Activated naive CD4-positive, alpha-beta T cell treated with anti-CD3 and anti-CD28 coated beads, Interleukin-2, amount 50 U/mL, for 72 hours (primary cell): ENCODE measurements at regions not wholly inside any gene's neighbourhood (a gene's known extent, or its start where the extent isn't known, plus 50 kb on each side); places are given as distances from the start of the nearest gene placed in this dataset.

Source experiments
- ATAC-seq, 2 donors: fragments of 150-1000 bp; cut with Tn5 transposase; 2 replicates each; pipeline ENCODE4 v1.10.0; 2021; ENCODE audit warnings: mild to moderate bottlenecking in 2 of 2, moderate library complexity in 2 of 2
- DNase-seq, 2 donors: peaks; one replicate each; pipeline ENCODE4 v3.0.0; 2021 to 2022; ENCODE audit warnings: low spot score in 2 of 2
- H3K27ac Mint-ChIP-seq, 2 donors: one replicate each; pipeline ENCODE4 v1.8.0; 2022; ENCODE audit warnings: mild to moderate bottlenecking in 2 of 2, mixed read lengths in 2 of 2
- H3K36me3 Mint-ChIP-seq, 2 donors: one replicate each; pipeline ENCODE4 v1.8.0; 2022; ENCODE audit warnings: mixed read lengths in 2 of 2
- H3K9me3 Mint-ChIP-seq, 2 donors: one replicate each; pipeline ENCODE4 v1.8.0; 2022; ENCODE audit warnings: mixed read lengths in 2 of 2

- peaks cover 0 to 4% of the 10 kb centered on the region in 2 donors for H3K9me3 Mint-ChIP-seq
- DNase-seq = no peak
- ATAC-seq = no peak
- no peak overlapping the region for H3K27ac Mint-ChIP-seq
- H3K36me3 Mint-ChIP-seq = no peaks in the 10 kb centered on the region
Observed at GRCh38 chr2:200144571-200144970, 161.9 kb upstream of the SPATS2L start.

- Mint-ChIP-seq H3K36me3 (peaks cover 0 to 7% of the 10 kb centered on the region in 2 donors), H3K9me3 (peaks cover 11 to 16% of the 10 kb centered on the region in 2 donors), H3K27ac (no peak overlapping the region)
- ATAC-seq = no peak
- DNase-seq = no peak
Observed at GRCh38 chr2:200146501-200146900, 160.0 kb upstream of the SPATS2L start.

GRCh38 chr2:200147371-200147770 lies 159.1 kb upstream of the SPATS2L start:
- DNase-seq = no peak
- H3K36me3 Mint-ChIP-seq = peaks cover 0 to 11% of the 10 kb centered on the region in 2 donors
- no peak overlapping the region for H3K27ac Mint-ChIP-seq
- peaks cover 12 to 17% of the 10 kb centered on the region in 2 donors for H3K9me3 Mint-ChIP-seq
- no peak for ATAC-seq

- Mint-ChIP-seq H3K9me3 (peaks cover 19 to 24% of the 10 kb centered on the region in 2 donors), H3K36me3 (peaks cover 0 to 16% of the 10 kb centered on the region in 2 donors), H3K27ac (no peak overlapping the region)
- ATAC-seq (no peak), DNase-seq (no peak)
Observed at GRCh38 chr2:200148366-200148765, 158.1 kb upstream of the SPATS2L start.

- no peak overlapping the region for H3K27ac Mint-ChIP-seq
- no peak for ATAC-seq
- H3K9me3 Mint-ChIP-seq = peaks cover 19 to 20% of the 10 kb centered on the region in 2 donors
- peaks cover 0 to 16% of the 10 kb centered on the region in 2 donors for H3K36me3 Mint-ChIP-seq
- DNase-seq = no peak
Observed at GRCh38 chr2:200150411-200151086, 155.9 kb upstream of the SPATS2L start.

GRCh38 chr2:200155652-200156051 lies 150.8 kb upstream of the SPATS2L start:
- Mint-ChIP-seq H3K27ac (no peak overlapping the region), H3K36me3 (peaks cover 0 to 10% of the 10 kb centered on the region in 2 donors)

GRCh38 chr2:200156166-200156835 lies 150.2 kb upstream of the SPATS2L start:
- H3K9me3 Mint-ChIP-seq = peaks cover 7 to 8% of the 10 kb centered on the region in 2 donors
- no peak overlapping the region for H3K27ac Mint-ChIP-seq
- DNase-seq (no peak), ATAC-seq (no peak)
- H3K36me3 Mint-ChIP-seq = peaks cover 0 to 10% of the 10 kb centered on the region in 2 donors

More at GRCh38 chr2:200155652-200156051, 150.8 kb upstream of the SPATS2L start:
- no peak for DNase-seq
- no peak for ATAC-seq
- H3K9me3 Mint-ChIP-seq = peaks cover 11 to 12% of the 10 kb centered on the region in 2 donors

GRCh38 chr2:200158647-200159356 lies 147.7 kb upstream of the SPATS2L start:
- no peaks in the 10 kb centered on the region for H3K36me3 Mint-ChIP-seq

GRCh38 chr2:200159357-200159707 lies 147.2 kb upstream of the SPATS2L start:
- no peak for ATAC-seq
- Mint-ChIP-seq H3K27ac (no peak overlapping the region), H3K9me3 (no peaks in the 10 kb centered on the region)

More at GRCh38 chr2:200158647-200159356, 147.7 kb upstream of the SPATS2L start:
- Mint-ChIP-seq H3K9me3 (no peaks in the 10 kb centered on the region), H3K27ac (no peak overlapping the region)
- ATAC-seq (no peak), DNase-seq (no peak)

GRCh38 chr2:200159829-200160781 lies 146.4 kb upstream of the SPATS2L start:
- Mint-ChIP-seq H3K27ac (no peak overlapping the region), H3K36me3 (no peaks in the 10 kb centered on the region), H3K9me3 (no peaks in the 10 kb centered on the region)
- DNase-seq (no peak), ATAC-seq (no peak)

More at GRCh38 chr2:200159357-200159707, 147.2 kb upstream of the SPATS2L start:
- H3K36me3 Mint-ChIP-seq = no peaks in the 10 kb centered on the region
- DNase-seq = no peak

GRCh38 chr2:200161458-200161857 lies 145.0 kb upstream of the SPATS2L start:
- DNase-seq (no peak), ATAC-seq (no peak)
- peaks cover 5% of the 10 kb centered on the region in 2 donors for H3K9me3 Mint-ChIP-seq
- H3K36me3 Mint-ChIP-seq = peaks cover 0 to 6% of the 10 kb centered on the region in 2 donors
- no peak overlapping the region for H3K27ac Mint-ChIP-seq

GRCh38 chr2:200165687-200166086 lies 140.8 kb upstream of the SPATS2L start:
- DNase-seq = no peak
- Mint-ChIP-seq H3K36me3 (peaks cover 0 to 6% of the 10 kb centered on the region in 2 donors), H3K9me3 (peaks cover 5% of the 10 kb centered on the region in 2 donors), H3K27ac (no peak overlapping the region)
- no peak for ATAC-seq

GRCh38 chr2:200168641-200169555 lies 137.6 kb upstream of the SPATS2L start:
- ATAC-seq (no peak), DNase-seq (no peak)
- H3K9me3 Mint-ChIP-seq = peaks cover 8 to 9% of the 10 kb centered on the region in 2 donors
- peaks cover 0 to 6% of the 10 kb centered on the region in 2 donors for H3K36me3 Mint-ChIP-seq
- no peak overlapping the region for H3K27ac Mint-ChIP-seq

- no peak overlapping the region for H3K27ac Mint-ChIP-seq
- no peak for DNase-seq
- peaks cover 8 to 9% of the 10 kb centered on the region in 2 donors for H3K9me3 Mint-ChIP-seq
- no peak for ATAC-seq
- peaks cover 0 to 6% of the 10 kb centered on the region in 2 donors for H3K36me3 Mint-ChIP-seq
Observed at GRCh38 chr2:200170221-200170620, 136.3 kb upstream of the SPATS2L start.

GRCh38 chr2:200171731-200172482 lies 134.6 kb upstream of the SPATS2L start:
- peaks cover 4% of the 10 kb centered on the region in 2 donors for H3K9me3 Mint-ChIP-seq
- no peak overlapping the region for H3K27ac Mint-ChIP-seq
- no peak for DNase-seq
- peak in 1 of 2 donors; percentile 50 for ATAC-seq
- no peaks in the 10 kb centered on the region for H3K36me3 Mint-ChIP-seq
